ENCODE measurements at regions not wholly inside any gene's neighbourhood (a gene's known extent, or its start where the extent isn't known, plus 50 kb on each side); places are given as distances from the start of the nearest gene placed in this dataset.

DNA sequence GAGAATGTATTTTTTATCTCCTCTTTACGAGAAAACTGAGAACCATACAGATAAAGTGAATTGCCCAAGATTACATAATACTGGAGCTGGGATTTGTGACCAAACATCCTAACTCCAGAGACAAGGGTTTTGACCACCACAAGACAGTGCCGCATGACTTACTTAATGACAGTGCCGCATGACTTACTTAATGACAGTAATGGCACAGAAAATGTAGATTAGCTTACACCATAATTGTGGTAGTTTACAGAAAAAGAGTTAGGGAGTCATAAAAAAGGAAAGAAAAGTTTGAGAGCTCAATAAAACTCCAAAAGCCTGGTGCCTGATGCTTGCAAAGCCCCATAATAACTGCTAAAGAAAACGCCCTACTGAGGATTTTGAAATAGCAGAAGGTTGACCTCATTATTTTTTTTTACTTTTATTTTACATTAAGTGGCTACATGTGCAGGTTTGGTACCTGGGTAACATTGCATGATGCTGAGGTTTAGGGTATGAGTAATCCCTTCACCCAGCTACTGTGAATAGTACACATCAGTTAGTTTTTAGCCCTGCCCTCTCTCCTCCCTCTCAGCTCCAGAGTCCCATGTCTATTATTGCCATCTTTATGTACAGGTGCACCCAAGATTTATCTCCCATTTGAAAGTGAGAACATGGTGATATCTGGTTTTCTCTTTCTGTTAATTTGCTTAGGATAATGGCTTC is 310.0 kb upstream of the UBE2E3 start:
- TF ChIP-seq, protein P1, sequence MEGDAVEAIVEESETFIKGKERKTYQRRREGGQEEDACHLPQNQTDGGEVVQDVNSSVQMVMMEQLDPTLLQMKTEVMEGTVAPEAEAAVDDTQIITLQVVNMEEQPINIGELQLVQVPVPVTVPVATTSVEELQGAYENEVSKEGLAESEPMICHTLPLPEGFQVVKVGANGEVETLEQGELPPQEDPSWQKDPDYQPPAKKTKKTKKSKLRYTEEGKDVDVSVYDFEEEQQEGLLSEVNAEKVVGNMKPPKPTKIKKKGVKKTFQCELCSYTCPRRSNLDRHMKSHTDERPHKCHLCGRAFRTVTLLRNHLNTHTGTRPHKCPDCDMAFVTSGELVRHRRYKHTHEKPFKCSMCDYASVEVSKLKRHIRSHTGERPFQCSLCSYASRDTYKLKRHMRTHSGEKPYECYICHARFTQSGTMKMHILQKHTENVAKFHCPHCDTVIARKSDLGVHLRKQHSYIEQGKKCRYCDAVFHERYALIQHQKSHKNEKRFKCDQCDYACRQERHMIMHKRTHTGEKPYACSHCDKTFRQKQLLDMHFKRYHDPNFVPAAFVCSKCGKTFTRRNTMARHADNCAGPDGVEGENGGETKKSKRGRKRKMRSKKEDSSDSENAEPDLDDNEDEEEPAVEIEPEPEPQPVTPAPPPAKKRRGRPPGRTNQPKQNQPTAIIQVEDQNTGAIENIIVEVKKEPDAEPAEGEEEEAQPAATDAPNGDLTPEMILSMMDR (IDR thresholded peaks at IDR 0.05) = no peak
- TF ChIP-seq POLR2A (IDR thresholded peaks at IDR 0.05) = no peak
